ENCODE measurements at regions not wholly inside any gene's neighbourhood (a gene's known extent, or its start where the extent isn't known, plus 50 kb on each side); places are given as distances from the start of the nearest gene placed in this dataset.
"Not testable (repeated sequence)": the region's sequence is repeated elsewhere in the genome, so short reads cannot be mapped to it uniquely, and the experiment has no call there.

GRCh38 chr6:106744029-106744428, 114.7 kb downstream of the QRSL1 start:
- TF ChIP-seq, protein P1, sequence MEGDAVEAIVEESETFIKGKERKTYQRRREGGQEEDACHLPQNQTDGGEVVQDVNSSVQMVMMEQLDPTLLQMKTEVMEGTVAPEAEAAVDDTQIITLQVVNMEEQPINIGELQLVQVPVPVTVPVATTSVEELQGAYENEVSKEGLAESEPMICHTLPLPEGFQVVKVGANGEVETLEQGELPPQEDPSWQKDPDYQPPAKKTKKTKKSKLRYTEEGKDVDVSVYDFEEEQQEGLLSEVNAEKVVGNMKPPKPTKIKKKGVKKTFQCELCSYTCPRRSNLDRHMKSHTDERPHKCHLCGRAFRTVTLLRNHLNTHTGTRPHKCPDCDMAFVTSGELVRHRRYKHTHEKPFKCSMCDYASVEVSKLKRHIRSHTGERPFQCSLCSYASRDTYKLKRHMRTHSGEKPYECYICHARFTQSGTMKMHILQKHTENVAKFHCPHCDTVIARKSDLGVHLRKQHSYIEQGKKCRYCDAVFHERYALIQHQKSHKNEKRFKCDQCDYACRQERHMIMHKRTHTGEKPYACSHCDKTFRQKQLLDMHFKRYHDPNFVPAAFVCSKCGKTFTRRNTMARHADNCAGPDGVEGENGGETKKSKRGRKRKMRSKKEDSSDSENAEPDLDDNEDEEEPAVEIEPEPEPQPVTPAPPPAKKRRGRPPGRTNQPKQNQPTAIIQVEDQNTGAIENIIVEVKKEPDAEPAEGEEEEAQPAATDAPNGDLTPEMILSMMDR (conservative IDR thresholded peaks at IDR 0.05) = not testable (repeated sequence)
- not testable (repeated sequence) for TF ChIP-seq EZH2 (IDR thresholded peaks at IDR 0.05; ENCODE audit: low read depth)

All from PC-9 (cell line).